ENCODE measurements at regions not wholly inside any gene's neighbourhood (a gene's known extent, or its start where the extent isn't known, plus 50 kb on each side); places are given as distances from the start of the nearest gene placed in this dataset.

GRCh38 chr5:58002323-58002722, 457.6 kb downstream of the PLK2 start:
- Histone ChIP-seq H3K27me3 (no peaks in the 10 kb centered on the region), H3K4me1 (no peaks in the 10 kb centered on the region), H3K36me3 (no peaks in the 10 kb centered on the region), H3K9me3 (no peaks in the 10 kb centered on the region), H3K27ac (no peak overlapping the region), H3K4me3 (no peak overlapping the region)
- intact Hi-C loops (cut with DNase I): no loop called here
- DNase-seq (ENCODE audit: low spot score in 2 of 2): no peak
- no peak for TF ChIP-seq CTCF (IDR thresholded peaks at IDR 0.05)

- DNase-seq (ENCODE audit: low spot score in 2 of 2): no peak
- TF ChIP-seq CTCF (IDR thresholded peaks at IDR 0.05): no peak
- Histone ChIP-seq H3K27ac (no peak overlapping the region), H3K36me3 (no peaks in the 10 kb centered on the region), H3K27me3 (no peaks in the 10 kb centered on the region), H3K4me3 (no peak overlapping the region), H3K4me1 (no peaks in the 10 kb centered on the region), H3K9me3 (no peaks in the 10 kb centered on the region)
- intact Hi-C loops (cut with DNase I): no loop called here
Observed at GRCh38 chr5:57993866-57994265, 466.0 kb downstream of the PLK2 start.

- Histone ChIP-seq H3K36me3 (no peaks in the 10 kb centered on the region), H3K9me3 (no peaks in the 10 kb centered on the region), H3K4me1 (peaks cover 0 to 4% of the 10 kb centered on the region in 2 donors), H3K27me3 (no peaks in the 10 kb centered on the region), H3K27ac (no peak overlapping the region), H3K4me3 (no peak overlapping the region)
- TF ChIP-seq CTCF (IDR thresholded peaks at IDR 0.05): no peak
- intact Hi-C loops (cut with DNase I): no loop called here
- no peak for DNase-seq (ENCODE audit: low spot score in 2 of 2)
Observed at GRCh38 chr5:57989378-57989777, 470.5 kb downstream of the PLK2 start.

- intact Hi-C loops (cut with DNase I): no loop called here
- no peak for TF ChIP-seq CTCF (IDR thresholded peaks at IDR 0.05)
Observed at GRCh38 chr5:57988813-57989212, 471.1 kb downstream of the PLK2 start.

GRCh38 chr5:57987552-57987951, 472.3 kb downstream of the PLK2 start:
- Histone ChIP-seq H3K36me3 (no peaks in the 10 kb centered on the region), H3K4me3 (no peak overlapping the region), H3K27ac (no peak overlapping the region), H3K9me3 (no peaks in the 10 kb centered on the region), H3K27me3 (no peaks in the 10 kb centered on the region), H3K4me1 (peaks cover 0 to 4% of the 10 kb centered on the region in 2 donors)
- DNase-seq (ENCODE audit: low spot score in 2 of 2): no peak
- no peak for TF ChIP-seq CTCF (IDR thresholded peaks at IDR 0.05)
- intact Hi-C loops (cut with DNase I): no loop called here

More at GRCh38 chr5:57988813-57989212, 471.1 kb downstream of the PLK2 start:
- no peak overlapping the region for H3K4me3 ChIP-seq
- H3K27ac ChIP-seq: no peak overlapping the region
- DNase-seq (ENCODE audit: low spot score in 2 of 2): no peak
- H3K36me3 ChIP-seq: no peaks in the 10 kb centered on the region
- no peaks in the 10 kb centered on the region for H3K9me3 ChIP-seq
- no peaks in the 10 kb centered on the region for H3K27me3 ChIP-seq
- peaks cover 0 to 4% of the 10 kb centered on the region in 2 donors for H3K4me1 ChIP-seq

GRCh38 chr5:57986761-57987341, 473.0 kb downstream of the PLK2 start:
- Histone ChIP-seq H3K4me1 (peaks cover 0 to 4% of the 10 kb centered on the region in 2 donors), H3K4me3 (no peak overlapping the region), H3K27ac (no peak overlapping the region), H3K36me3 (no peaks in the 10 kb centered on the region), H3K27me3 (no peaks in the 10 kb centered on the region), H3K9me3 (no peaks in the 10 kb centered on the region)
- intact Hi-C loops (cut with DNase I): no loop called here
- TF ChIP-seq CTCF (IDR thresholded peaks at IDR 0.05): no peak
- peak; percentile 20 to 71 for DNase-seq (ENCODE audit: low spot score in 2 of 2)
